Uterus (tissue), 2 donors: ENCODE measurements at regions not wholly inside any gene's neighbourhood (a gene's known extent, or its start where the extent isn't known, plus 50 kb on each side); places are given as distances from the start of the nearest gene placed in this dataset.

ENCODE experiments used
- CTCF ChIP-seq, 4 experiments: fragments of 200-600 bp in 2 of 4; fragments of 450-650 bp in 2 of 4; sonication (generic) in 2 of 4; IDR thresholded peaks; one replicate each; pipeline ENCODE4 v1.5.1; 2016 to 2019; ENCODE audit warnings: antibody characterized with exemption in 4 of 4, mild to moderate bottlenecking in 2 of 4, moderate library complexity in 1 of 4
- POLR2A ChIP-seq, 2 donors: fragments of 450-650 bp; IDR thresholded peaks; one replicate each; pipeline ENCODE4 v1.6.1; 2016; ENCODE audit warnings: antibody characterized with exemption in 2 of 2, mild to moderate bottlenecking in 1 of 2, moderate library complexity in 1 of 2

GRCh38 chr21:24115141-24115540, 1492.1 kb downstream of the MRPL39 start:
- TF ChIP-seq CTCF (IDR thresholded peaks at IDR 0.05) (no peak), POLR2A (IDR thresholded peaks at IDR 0.05) (no peak)
